CD4-positive, CD25-positive, alpha-beta regulatory T cell (primary cell): ENCODE measurements at regions not wholly inside any gene's neighbourhood (a gene's known extent, or its start where the extent isn't known, plus 50 kb on each side); places are given as distances from the start of the nearest gene placed in this dataset.

ENCODE experiments used
- ATAC-seq, 2 donors: fragments of 150-1000 bp; cut with Tn5 transposase; one replicate each; pipeline ENCODE4 v1.10.0; 2021; ENCODE audit warnings: low read depth in 2 of 2, moderate number of reproducible peaks in 2 of 2, moderate library complexity in 1 of 2
- DNase-seq, 3 donors: peaks; one replicate each; pipeline versions ENCODE4 v3.0.0 to v3.0.0-alpha.2; 2012 to 2022; ENCODE audit warnings: mixed read lengths in 1 of 3
- H3K27ac ChIP-seq: one replicate; pipeline ENCODE4 v1.7.0; 2013; ENCODE audit warnings: mild to moderate bottlenecking, low read length; ENCODE audit not compliant: insufficient read depth, poor library complexity, severe bottlenecking
- H3K27me3 ChIP-seq: one replicate; pipeline ENCODE4 v1.7.0; 2013; ENCODE audit warnings: low read length; ENCODE audit not compliant: control insufficient read depth, insufficient read depth
- H3K36me3 ChIP-seq: one replicate; pipeline ENCODE4 v1.7.0; 2013; ENCODE audit warnings: mild to moderate bottlenecking, low read length, moderate library complexity; ENCODE audit not compliant: control insufficient read depth, insufficient read depth
- H3K4me1 ChIP-seq: 2 replicates; pipeline ENCODE4 v1.7.0; 2013; ENCODE audit warnings: mild to moderate bottlenecking, low read length; ENCODE audit not compliant: insufficient read depth, control insufficient read depth, poor library complexity, severe bottlenecking
- H3K4me3 ChIP-seq: one replicate; pipeline ENCODE4 v1.7.0; 2013; ENCODE audit warnings: low read depth, mild to moderate bottlenecking, low read length, moderate library complexity
- H3K9me3 ChIP-seq, 2 experiments: 1 replicate in 1 of 2; 2 replicates in 1 of 2; pipeline ENCODE4 v1.7.0; 2013; ENCODE audit warnings: low read length in 2 of 2, mild to moderate bottlenecking in 1 of 2, moderate library complexity in 1 of 2; ENCODE audit not compliant: control insufficient read depth in 2 of 2
- H3K27ac Mint-ChIP-seq, 3 donors: one replicate each; pipeline ENCODE4 v1.8.0; 2020 to 2022; ENCODE audit warnings: mild to moderate bottlenecking in 3 of 3, mixed read lengths in 3 of 3, moderate library complexity in 2 of 3
- H3K27me3 Mint-ChIP-seq: one replicate; pipeline ENCODE4 v1.8.0; 2022; ENCODE audit warnings: mild to moderate bottlenecking, mixed read lengths
- H3K36me3 Mint-ChIP-seq: one replicate; pipeline ENCODE4 v1.8.0; 2020; ENCODE audit warnings: mixed read lengths
- H3K4me1 Mint-ChIP-seq, 4 donors: one replicate each; pipeline ENCODE4 v1.8.0; 2020 to 2022; ENCODE audit warnings: mixed read lengths in 4 of 4, mild to moderate bottlenecking in 1 of 4
- H3K4me3 Mint-ChIP-seq, 4 donors: one replicate each; pipeline ENCODE4 v1.8.0; 2020 to 2022; ENCODE audit warnings: mild to moderate bottlenecking in 4 of 4, mixed read lengths in 4 of 4, moderate library complexity in 3 of 4
- H3K9me3 Mint-ChIP-seq, 7 donors: one replicate each; pipeline ENCODE4 v1.8.0; 2020 to 2022; ENCODE audit warnings: mixed read lengths in 7 of 7, mild to moderate bottlenecking in 3 of 7, moderate library complexity in 2 of 7

GRCh38 chr2:71910277-71910676 is 237.4 kb downstream of the CYP26B1 start:
- no peaks in the 10 kb centered on the region for H3K36me3 ChIP-seq
- Mint-ChIP-seq H3K36me3 (no peaks in the 10 kb centered on the region), H3K27me3 (peaks cover 20% of the 10 kb centered on the region), H3K27ac (peak overlapping the region in 1 of 3 donors; percentile 57), H3K9me3 (peaks cover 0 to 10% (median 5%) of the 10 kb centered on the region in 7 donors), H3K4me1 (no peaks in the 10 kb centered on the region), H3K4me3 (no peak overlapping the region)
- no peaks in the 10 kb centered on the region for H3K4me1 ChIP-seq
- no peak for DNase-seq
- H3K27me3 ChIP-seq, result no peaks in the 10 kb centered on the region
- H3K4me3 ChIP-seq, result no peak overlapping the region
- ATAC-seq, result no peak
- H3K27ac ChIP-seq, result no peak overlapping the region
- H3K9me3 ChIP-seq, result peaks cover 7 to 11% of the 10 kb centered on the region in 2 experiments

- H3K9me3 Mint-ChIP-seq, result peaks cover 0 to 10% (median 5%) of the 10 kb centered on the region in 7 donors
- no peak for DNase-seq
- H3K4me3 Mint-ChIP-seq, result no peak overlapping the region
- peaks cover 7 to 11% of the 10 kb centered on the region in 2 experiments for H3K9me3 ChIP-seq
- H3K27me3 Mint-ChIP-seq, result peaks cover 22% of the 10 kb centered on the region
- no peaks in the 10 kb centered on the region for H3K4me1 ChIP-seq
- H3K27ac Mint-ChIP-seq, result no peak overlapping the region
- H3K27me3 ChIP-seq, result no peaks in the 10 kb centered on the region
- no peak for ATAC-seq
- H3K4me3 ChIP-seq, result no peak overlapping the region
- no peaks in the 10 kb centered on the region for H3K36me3 ChIP-seq
- H3K36me3 Mint-ChIP-seq, result no peaks in the 10 kb centered on the region
- H3K27ac ChIP-seq, result no peak overlapping the region
- H3K4me1 Mint-ChIP-seq, result no peaks in the 10 kb centered on the region
Observed at GRCh38 chr2:71908798-71909197, 238.9 kb downstream of the CYP26B1 start.

GRCh38 chr2:71907503-71907902 is 240.2 kb downstream of the CYP26B1 start:
- Mint-ChIP-seq H3K9me3 (peaks cover 0 to 10% (median 5%) of the 10 kb centered on the region in 7 donors), H3K4me3 (no peak overlapping the region), H3K27me3 (peaks cover 18% of the 10 kb centered on the region), H3K27ac (no peak overlapping the region), H3K36me3 (no peaks in the 10 kb centered on the region), H3K4me1 (no peaks in the 10 kb centered on the region)
- no peaks in the 10 kb centered on the region for H3K27me3 ChIP-seq
- ATAC-seq (no peak), DNase-seq (no peak)
- H3K36me3 ChIP-seq, result no peaks in the 10 kb centered on the region
- H3K4me1 ChIP-seq, result no peaks in the 10 kb centered on the region
- peaks cover 7 to 11% of the 10 kb centered on the region in 2 experiments for H3K9me3 ChIP-seq
- H3K4me3 ChIP-seq, result no peak overlapping the region
- H3K27ac ChIP-seq, result no peak overlapping the region

GRCh38 chr2:71906357-71906973 is 241.2 kb downstream of the CYP26B1 start:
- H3K36me3 Mint-ChIP-seq, result no peaks in the 10 kb centered on the region
- ATAC-seq (no peak), DNase-seq (no peak)
- Histone ChIP-seq H3K27ac (no peak overlapping the region), H3K27me3 (no peaks in the 10 kb centered on the region), H3K4me1 (no peaks in the 10 kb centered on the region), H3K36me3 (no peaks in the 10 kb centered on the region), H3K9me3 (peaks cover 7 to 11% of the 10 kb centered on the region in 2 experiments), H3K4me3 (no peak overlapping the region)
- H3K4me1 Mint-ChIP-seq, result no peaks in the 10 kb centered on the region
- peaks cover 18% of the 10 kb centered on the region for H3K27me3 Mint-ChIP-seq
- H3K4me3 Mint-ChIP-seq, result no peak overlapping the region
- H3K27ac Mint-ChIP-seq, result no peak overlapping the region
- H3K9me3 Mint-ChIP-seq, result peaks cover 0 to 10% (median 4%) of the 10 kb centered on the region in 7 donors

- Histone ChIP-seq H3K27me3 (no peaks in the 10 kb centered on the region), H3K9me3 (peaks cover 2 to 8% of the 10 kb centered on the region in 2 experiments), H3K27ac (no peak overlapping the region), H3K36me3 (no peaks in the 10 kb centered on the region), H3K4me3 (no peak overlapping the region), H3K4me1 (no peaks in the 10 kb centered on the region)
- Mint-ChIP-seq H3K36me3 (no peaks in the 10 kb centered on the region), H3K27me3 (peaks cover 18% of the 10 kb centered on the region), H3K4me3 (peak overlapping the region in 1 of 4 donors; percentile 43), H3K4me1 (no peaks in the 10 kb centered on the region), H3K27ac (no peak overlapping the region), H3K9me3 (peaks cover 0 to 10% (median 4%) of the 10 kb centered on the region in 7 donors)
- DNase-seq (no peak), ATAC-seq (no peak)
Observed at GRCh38 chr2:71905205-71905604, 242.5 kb downstream of the CYP26B1 start.

GRCh38 chr2:71903841-71904240 is 243.8 kb downstream of the CYP26B1 start:
- Histone ChIP-seq H3K4me1 (no peaks in the 10 kb centered on the region), H3K27ac (no peak overlapping the region), H3K36me3 (no peaks in the 10 kb centered on the region), H3K4me3 (no peak overlapping the region), H3K9me3 (no peaks in the 10 kb centered on the region), H3K27me3 (no peaks in the 10 kb centered on the region)
- Mint-ChIP-seq H3K27me3 (peaks cover 18% of the 10 kb centered on the region), H3K4me1 (no peaks in the 10 kb centered on the region), H3K9me3 (peaks cover 0 to 3% (median 0%) of the 10 kb centered on the region in 7 donors), H3K27ac (no peak overlapping the region), H3K36me3 (no peaks in the 10 kb centered on the region), H3K4me3 (no peak overlapping the region)
- ATAC-seq (no peak), DNase-seq (no peak)

- Histone ChIP-seq H3K4me3 (no peak overlapping the region), H3K4me1 (no peaks in the 10 kb centered on the region), H3K27me3 (no peaks in the 10 kb centered on the region), H3K9me3 (no peaks in the 10 kb centered on the region), H3K27ac (no peak overlapping the region), H3K36me3 (no peaks in the 10 kb centered on the region)
- peaks cover 8% of the 10 kb centered on the region for H3K27me3 Mint-ChIP-seq
- DNase-seq (no peak), ATAC-seq (no peak)
- no peaks in the 10 kb centered on the region for H3K36me3 Mint-ChIP-seq
- no peaks in the 10 kb centered on the region for H3K4me1 Mint-ChIP-seq
- no peak overlapping the region for H3K27ac Mint-ChIP-seq
- peaks cover 0 to 3% (median 0%) of the 10 kb centered on the region in 7 donors for H3K9me3 Mint-ChIP-seq
- H3K4me3 Mint-ChIP-seq, result no peak overlapping the region
Observed at GRCh38 chr2:71901466-71901865, 246.2 kb downstream of the CYP26B1 start.
